T-helper 22 cell (primary cell): ENCODE measurements at regions not wholly inside any gene's neighbourhood (a gene's known extent, or its start where the extent isn't known, plus 50 kb on each side); places are given as distances from the start of the nearest gene placed in this dataset.

Experiments used
- DNase-seq: peaks from one replicate; pipeline ENCODE4 v3.0.0-alpha.2; 2020; ENCODE audit warnings: low read depth

DNA sequence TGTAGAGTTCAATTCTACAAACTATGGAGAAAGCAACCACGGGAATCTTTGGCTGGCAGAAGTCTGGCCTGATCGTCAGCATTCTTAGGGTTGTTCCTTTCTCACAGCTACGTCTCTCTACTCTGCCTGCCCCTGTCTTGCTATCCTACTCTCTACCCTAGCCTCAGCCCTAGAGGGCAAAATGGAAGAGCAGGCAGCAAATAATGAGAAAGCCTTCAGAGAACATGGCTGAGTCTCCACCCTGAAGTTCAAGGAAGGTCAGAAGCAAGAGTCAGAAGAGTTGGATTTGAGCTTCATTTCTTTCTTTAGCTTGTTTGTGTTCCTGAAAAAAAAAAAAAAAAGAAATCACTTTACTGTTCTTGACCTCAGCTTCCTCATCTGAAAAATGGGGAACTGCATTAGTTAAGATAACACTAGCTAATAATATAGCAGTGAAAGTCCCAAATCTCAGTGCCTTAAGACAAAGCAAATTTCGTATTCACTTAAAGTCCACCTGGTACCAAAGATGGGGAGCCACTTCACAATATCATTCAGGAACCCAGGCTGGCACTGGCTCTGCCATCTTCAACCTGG, 50.2 kb upstream of the CCND2 start:
- DNase-seq: no peak

DNA sequence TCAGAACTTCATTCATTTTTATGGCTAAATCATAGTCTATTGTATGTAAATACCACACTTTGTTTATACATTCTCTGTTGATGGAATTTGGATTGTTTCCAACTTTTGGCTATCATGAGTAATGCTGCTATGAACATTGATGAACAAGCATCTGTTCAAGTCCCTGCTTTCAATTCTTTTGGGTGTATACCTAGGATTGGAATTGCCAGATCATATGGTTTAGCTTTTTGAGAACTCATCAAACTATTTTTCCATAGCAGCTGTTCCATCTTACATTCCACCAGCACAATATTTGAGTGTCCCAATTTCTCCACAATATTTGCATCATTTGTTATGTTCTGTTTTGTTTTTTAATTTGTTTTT, 52.3 kb upstream of the CCND2 start:
- no peak for DNase-seq

DNA sequence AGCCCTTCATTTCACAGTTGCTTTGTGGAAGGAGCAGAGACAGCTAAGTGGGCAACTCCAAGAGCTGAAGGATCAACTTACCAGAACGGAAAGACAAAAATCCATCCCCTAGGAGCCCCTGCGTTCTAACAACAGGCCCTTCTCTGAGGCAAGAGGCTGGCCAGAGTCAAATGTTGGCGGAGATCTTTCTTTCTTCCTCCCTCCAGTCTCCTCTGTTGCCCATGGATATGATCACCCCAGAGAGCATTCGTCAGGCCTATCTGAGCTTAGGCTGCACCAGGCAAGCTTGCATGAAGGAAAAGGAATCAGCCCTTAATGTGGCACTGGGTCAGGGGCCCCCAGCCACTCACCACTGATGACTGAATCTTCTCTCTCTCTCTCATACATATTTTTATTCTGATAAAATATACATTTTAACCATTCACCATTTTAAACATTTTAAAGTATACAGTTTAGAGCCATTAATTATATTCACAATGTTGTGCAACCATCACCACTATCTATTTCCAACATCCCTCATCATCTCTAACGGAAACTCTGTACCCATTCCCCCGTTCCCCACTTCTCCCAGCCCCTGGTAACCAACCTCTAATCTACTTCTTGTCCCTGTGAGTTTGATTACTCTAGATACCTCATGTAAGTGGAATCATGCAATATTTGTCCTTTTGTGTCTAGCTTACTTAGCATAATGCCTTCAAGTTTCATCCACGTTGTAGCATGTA, 52.9 kb upstream of the CCND2 start:
- DNase-seq: no peak

DNA sequence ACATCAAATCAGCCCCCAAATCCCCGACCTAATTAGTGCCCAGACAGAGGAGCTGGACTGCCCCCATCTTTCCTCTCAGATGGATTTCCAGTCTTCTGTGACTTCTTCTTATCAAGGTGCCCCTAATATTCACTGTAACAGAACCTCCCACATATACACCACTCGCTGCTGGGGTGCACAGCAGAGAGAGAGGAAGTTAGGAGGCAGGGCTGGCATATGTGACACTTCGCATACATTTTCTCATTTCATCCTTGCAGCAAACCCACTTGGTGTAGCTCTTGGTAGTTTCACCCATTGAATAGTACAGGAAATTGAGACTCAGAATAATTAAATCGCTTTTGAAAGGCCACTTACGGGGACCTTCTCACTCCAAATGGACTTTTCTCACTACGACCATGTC, 56.5 kb upstream of the CCND2 start:
- no peak for DNase-seq

DNA sequence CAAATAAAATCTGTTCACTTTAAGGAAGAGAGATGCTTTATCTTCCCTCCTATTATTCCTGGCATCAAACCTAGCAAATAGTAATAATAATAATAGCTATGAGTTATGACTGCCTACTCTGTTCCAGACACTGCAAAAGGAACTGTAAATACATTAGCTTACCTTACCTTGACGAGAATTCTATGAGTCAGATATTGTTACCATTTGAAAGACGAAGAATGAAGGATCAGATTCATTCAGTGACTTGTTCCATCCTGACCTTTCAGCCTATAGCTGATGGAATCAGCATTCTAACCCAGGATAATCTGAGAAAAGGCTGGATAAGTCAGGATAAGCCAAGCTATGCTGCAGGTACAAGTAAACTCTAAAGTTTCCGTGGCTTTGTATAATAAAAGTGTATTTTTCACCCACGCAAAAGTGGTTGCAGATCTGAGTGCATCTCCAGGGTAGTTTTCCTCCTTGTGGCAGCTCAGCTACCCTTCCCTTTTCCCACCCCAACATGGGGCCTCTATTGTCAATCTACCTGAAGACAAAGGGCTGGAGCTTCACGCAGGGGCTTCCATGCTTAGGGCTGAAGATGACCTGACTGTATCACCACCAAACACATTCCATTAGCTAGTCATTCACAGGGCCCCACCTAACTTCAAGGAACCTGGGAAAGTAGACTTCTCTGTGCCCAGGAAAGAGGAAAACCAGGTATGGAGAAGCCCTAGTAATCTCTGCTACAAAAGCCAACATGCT, 57.2 kb upstream of the CCND2 start:
- DNase-seq: no peak

DNA sequence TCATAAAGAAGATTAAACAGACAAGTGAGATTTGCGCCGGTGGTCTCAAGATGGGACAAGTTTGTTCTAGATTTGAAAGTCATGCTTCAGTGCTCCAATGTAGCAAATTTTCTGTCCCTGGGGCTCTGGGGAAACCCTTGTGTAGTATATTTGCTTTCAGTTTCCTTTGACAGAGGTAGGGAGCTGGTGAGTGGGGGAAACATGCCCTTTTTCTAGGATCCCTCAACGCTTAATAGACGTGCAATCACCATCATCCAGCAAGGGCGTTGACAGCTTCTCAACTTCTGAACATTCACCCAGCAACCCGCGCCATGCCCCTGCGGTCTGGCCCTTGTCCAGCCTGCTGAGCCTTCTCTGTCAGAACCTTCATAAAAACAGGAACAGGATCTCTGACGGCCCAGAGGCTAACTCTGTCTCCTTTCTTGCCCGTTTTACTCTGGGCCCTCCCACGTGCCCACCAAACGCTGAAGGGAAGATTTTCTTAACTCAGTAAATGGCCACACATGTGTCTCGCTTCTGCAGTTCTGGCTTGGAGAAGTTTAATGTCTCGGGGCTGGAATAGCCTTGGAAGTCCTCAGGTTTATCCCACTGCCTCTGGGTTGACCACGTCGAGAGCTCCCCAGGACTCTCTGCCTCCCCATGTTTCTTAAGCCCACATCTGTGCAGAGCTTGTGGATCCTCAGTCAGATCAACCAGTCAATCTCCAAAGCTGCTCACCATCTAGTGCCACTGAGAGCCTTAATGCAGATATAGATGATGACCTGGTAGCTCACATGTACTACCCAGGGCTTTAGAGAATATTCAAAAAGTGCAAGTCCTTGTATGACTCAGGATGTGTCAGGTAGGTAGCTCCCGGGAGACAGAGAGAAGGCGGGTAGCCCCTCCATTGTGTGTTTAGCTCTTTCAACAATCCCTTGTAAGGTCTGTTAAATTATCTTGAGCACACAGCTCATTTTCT, 58.1 kb upstream of the CCND2 start:
- DNase-seq: no peak

DNA sequence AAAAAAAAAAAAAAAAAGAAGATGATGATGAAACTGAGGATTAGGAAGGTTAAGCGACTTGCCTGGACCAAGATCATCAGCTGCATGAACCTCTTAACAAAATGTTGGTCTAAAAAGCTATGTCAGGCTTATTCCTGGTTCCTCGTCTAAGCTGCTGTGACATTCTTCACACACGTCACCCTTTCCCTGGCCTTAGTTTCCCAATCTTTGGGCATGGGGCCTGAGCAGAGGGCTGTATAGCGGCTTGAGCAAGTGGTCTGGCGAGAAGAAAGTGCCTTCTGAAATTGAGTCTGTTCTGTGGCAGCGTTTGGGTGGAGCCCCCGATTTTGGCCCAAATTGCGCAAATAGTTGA, 58.7 kb upstream of the CCND2 start:
- no peak for DNase-seq

DNA sequence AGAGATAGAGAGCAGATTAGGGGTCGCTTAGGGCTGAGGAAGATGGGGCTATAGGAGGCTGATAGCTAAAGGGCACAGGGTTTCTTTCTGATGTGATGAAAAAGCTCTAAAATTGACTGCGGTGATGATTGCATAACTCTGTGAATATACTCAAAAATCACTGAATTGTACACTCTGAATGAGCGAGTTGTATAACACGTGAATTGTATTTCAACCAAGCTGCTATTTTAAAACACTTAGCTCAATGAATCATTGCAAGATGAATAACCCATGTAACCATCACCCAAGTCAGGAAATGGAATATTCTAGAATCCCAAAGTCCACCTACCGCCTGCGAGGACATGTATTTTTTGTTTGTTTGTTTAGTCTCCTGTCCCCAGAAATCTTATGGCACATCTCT, 60.1 kb upstream of the CCND2 start:
- no peak for DNase-seq

DNA sequence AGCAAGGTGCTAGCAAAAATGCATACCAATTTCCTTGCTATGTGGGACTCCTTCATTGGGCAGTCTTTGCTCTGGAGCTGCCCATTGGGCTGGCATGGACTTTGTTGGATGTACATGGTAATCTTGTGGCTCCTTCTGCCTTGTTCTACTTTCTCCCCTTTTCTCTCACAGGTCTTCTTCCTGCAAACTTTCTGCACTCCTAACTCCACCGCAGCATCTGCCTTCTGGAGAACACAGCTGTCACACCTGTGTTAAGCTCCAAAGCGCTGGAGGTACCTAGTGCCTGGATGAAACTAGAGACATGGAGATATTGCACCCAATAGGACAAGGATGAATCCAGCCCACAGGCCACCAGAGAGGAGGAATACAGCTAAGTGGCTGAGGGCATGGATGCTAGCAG, 60.7 kb upstream of the CCND2 start:
- DNase-seq: no peak

DNA sequence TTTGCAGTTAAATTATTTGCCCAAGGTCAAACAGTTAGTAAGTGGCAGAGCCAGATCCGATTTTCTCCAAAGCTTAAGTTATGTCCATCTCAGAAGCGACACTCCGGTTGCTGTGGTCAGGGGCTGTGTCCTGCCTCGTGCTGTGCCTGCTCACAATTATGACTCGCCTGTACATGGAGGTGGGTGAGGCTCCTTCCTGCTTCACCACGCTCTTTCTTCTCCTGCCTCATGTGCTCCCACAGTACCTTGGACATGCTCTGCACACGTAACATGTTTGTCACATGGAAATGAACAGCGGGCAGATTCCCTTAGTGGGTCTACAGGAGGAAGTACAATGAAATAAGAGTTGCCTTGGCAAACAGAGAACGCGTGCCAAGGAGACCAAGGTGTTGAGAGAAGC, 62.2 kb upstream of the CCND2 start:
- DNase-seq: no peak

DNA sequence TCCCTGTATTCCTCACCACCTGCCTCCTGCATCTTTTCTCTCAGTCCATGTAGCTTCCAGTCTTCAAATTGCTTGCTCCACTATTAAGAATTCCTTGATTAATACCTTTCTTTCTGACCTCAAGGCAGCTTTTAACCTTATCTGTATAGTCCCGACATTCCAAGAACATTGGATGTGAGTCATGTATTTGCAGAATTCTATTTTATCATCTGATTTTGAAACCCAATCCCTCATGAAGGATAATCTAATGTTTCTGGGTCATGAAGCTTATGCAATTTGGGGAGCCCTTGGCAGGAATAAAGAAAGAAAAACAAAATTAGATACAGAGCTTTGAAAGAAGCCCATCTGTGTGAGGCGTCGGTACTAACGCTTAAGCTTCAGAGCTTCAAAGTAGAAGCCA, 63.4 kb upstream of the CCND2 start:
- no peak for DNase-seq

DNA sequence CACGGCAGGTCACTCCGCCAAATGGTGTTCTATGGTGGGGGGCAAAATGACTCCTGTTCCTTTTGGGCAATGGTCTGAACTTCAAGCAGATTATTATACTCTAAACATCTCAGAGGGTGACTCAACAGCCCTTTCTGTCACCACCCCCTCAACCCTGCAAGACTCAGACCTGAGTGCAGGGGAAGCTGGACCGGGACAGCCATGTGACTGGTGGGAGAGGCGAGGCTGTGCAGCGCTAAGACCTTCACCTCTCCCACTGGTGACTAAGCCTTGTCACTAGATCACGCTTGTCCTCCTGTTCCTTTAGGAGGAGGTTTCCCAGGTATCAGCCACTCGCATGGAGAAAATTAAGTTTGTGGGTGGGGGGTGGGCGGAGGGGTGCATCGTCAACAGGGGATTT, 67.1 kb upstream of the CCND2 start:
- no peak for DNase-seq

DNA sequence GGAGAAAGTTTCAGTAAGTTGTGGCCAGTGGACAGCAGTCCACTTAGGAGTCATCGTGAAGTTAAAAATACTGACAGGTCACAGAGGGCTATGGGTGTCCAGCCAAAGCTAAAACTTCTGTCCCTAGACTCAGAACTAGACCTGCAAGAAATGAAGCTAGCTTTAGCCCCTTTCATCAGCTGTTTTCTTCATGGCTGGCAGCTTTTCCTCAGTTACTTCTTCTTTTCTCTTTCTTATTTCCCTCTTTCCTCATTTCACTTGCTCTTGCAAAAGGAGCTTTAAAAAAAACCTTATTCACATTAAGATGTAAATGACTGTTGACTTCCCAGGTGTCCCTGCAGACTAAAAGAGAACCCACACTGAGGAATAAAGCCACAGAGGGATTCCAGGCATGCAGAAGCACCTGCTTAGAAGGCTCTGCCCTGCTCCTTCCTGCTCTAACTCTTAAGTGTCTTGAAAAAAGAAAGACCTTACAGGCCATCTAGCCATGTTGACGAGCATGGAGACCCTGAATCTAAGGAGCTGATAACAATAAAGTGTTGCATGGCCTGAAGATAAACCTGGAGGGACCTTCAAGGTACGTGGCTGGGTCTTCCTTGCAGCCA, 69.7 kb upstream of the CCND2 start:
- no peak for DNase-seq

DNA sequence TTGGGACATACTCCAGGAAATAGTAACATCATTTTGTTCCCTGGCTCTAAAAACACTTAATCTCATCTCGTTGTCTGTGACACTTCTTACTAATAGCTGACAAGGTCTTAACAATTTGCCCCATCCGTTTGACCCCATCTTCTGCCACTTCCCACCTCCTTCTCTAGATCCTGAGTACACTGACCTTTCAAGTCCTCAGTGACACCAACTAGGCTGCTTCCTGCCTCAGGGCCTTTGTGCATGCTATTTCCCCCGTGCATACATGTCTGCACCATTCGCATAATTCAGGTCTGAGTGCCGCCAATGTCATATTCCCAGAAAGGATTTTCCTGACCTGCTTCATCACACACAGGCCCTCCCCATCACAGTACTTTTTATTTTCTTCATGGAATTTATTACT, 70.6 kb upstream of the CCND2 start:
- no peak for DNase-seq

DNA sequence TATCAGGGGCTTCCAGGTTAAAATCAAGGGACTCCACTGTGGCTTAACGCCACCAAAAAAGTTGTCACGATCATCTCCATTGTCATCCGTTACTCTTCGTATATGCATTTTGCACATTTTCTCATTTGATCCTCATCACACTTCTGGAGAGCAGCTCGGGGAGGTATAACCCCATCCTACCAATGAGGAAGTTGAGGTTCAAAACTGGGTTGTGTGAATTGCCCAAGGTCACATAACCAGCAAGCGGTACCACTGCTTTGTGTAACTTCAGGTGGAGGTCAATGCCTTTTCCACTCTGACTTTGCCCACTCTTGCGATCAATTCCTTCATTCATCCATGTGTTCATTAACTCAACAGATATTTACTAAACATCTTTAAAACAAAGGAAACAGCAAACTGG, 71.1 kb upstream of the CCND2 start:
- no peak for DNase-seq

DNA sequence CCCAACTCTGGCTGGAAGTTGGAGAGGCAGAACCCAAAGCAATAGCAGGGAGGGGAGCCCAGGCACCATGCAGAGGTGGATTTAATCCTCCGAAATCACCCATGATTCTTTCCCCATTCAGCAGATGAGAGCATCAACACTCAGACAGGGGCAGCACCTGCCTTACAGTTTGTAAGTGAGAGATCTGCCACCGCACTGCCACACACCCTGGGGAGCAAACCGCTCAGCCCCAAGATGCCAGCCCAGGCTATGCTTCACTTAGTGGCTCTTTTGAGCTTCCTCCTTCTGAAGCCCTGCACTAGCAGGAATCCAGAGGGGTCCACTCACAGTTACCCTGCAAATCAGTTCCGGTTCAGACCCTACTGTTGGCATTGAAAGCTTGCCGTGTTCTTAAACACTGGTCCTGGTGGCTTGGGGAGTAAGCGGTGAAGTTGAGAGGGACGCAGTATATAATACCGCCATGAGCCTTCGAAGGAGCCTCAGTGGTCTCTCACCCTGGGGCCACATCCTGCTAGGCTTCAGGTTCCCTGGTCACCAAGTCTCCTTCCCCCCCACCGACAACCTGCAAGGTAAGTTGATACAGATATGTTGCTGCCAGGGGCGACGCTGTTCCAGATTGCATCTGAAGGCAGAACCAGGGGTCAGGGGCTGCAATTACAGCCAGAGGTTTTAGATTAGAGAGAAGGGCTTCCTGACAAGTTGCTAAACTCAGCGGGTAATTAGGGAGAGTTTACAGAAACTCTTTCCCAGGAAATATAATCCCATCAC, 72.0 kb upstream of the CCND2 start:
- no peak for DNase-seq

DNA sequence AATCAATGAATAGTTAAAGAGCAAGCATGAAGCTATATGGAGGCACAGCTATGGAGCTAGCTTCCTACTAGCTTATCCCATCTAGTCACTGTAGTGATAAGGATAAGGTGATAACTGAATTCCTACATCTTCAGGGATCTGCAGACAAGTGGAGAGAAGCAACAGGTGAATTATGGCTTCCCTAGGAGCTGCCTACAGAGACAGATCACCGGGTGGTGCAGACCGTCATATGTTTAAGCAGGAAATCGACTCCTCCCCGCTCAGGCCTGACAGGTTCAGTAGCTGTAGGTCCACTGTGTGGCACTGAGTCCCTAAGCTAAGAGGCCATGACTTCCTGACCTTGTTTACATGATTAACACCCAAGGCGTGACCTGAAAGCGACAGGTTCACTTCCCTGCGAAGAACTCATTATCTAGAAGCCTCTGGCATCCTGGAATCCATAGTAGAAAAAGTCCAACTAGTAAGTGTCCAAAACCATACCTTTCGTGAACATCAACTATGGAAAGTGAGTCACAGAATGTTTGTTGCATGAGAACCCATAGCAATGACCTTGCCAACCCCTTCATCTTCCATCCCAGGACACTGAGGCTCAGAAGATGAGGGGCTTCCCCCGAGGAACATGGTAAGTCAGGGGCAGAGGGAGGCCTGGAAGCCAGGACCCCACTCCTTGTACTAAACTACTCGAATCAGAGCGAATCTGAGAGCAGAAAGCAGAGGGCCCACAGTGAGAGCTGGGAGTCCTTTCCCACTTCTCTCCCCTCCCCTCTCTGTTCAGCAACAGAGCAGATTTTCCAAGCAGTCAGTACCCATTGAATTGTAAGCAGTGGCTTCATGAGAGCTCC, 75.4 kb upstream of the CCND2 start:
- no peak for DNase-seq

DNA sequence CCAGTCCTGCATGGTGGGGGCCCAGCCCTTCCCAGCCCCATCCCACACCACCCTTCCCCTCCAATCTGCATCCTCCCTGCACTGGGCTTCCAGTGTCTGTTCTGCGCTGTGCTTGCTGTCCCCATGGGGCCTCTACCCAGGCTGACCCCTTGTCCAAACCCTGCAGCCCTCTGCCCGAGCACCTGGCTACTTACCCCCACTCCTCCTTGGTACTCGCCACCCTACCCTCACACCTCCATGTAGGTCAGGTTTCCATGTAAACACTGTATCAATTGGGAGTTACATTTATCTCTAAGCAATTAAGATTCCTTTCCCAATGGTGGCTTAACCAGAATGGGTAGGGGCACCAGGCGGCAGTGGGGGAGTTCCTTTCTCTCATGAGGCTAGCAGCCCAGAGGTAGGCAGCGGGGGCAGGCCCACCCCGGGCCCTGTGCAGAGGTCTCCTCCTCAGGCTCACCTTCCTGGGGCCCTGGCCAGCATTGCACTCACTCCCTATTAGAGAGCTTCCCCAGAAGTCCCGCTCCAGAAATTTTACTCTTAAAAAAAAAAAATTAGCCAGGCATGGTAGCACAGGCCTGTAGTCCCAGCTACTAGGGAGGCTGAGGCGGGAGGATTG, 76.6 kb upstream of the CCND2 start:
- no peak for DNase-seq

DNA sequence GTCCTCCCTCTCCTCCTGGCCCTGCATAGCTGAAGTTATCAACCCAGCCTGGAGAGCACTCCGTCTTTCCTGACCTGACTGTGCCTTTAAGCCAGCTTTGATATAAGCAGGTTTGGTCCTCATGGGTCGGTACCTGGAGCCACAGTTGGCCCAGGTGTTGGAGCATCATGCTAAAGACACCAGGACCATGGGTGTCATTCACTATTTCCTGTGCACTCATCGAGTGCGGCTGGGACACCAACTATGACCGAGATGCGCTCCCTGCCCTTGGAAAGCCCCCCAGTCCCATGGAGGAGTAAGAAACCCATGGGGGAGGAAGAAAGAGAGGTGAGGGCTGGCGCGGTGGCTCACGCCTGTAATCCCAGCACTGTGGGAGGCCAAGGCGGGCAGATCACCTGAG, 78.9 kb upstream of the CCND2 start:
- DNase-seq: no peak

DNA sequence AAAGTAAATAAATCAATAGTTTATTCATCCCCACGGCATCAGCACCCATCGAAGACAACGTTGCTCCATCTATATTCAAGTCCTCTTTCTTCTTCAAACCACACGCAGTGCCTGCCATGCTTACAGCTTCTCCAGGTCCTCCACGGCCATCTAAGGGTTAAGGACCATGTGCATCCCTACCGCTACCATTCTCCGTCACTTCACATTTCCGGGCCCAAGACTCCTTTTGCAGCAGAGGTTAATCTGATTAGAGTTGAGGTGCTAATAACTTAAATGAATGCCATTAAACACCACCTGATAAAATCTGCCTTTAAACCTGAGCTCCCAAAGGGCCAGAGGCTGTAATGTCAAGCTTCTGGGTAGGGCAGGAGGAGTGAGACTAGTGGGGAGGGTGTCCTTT, 79.7 kb upstream of the CCND2 start:
- DNase-seq: no peak
